HG02970 (cell line): ENCODE measurements at regions not wholly inside any gene's neighbourhood (a gene's known extent, or its start where the extent isn't known, plus 50 kb on each side); places are given as distances from the start of the nearest gene placed in this dataset.

Experiments used
- ATAC-seq: cut with Tn5 transposase; IDR thresholded peaks from one replicate; pipeline ENCODE4 v1.9.1; 2021; ENCODE audit warnings: mild to moderate bottlenecking, moderate library complexity, moderate number of reproducible peaks; ENCODE audit not compliant: unreplicated experiment, low FRiP score

DNA sequence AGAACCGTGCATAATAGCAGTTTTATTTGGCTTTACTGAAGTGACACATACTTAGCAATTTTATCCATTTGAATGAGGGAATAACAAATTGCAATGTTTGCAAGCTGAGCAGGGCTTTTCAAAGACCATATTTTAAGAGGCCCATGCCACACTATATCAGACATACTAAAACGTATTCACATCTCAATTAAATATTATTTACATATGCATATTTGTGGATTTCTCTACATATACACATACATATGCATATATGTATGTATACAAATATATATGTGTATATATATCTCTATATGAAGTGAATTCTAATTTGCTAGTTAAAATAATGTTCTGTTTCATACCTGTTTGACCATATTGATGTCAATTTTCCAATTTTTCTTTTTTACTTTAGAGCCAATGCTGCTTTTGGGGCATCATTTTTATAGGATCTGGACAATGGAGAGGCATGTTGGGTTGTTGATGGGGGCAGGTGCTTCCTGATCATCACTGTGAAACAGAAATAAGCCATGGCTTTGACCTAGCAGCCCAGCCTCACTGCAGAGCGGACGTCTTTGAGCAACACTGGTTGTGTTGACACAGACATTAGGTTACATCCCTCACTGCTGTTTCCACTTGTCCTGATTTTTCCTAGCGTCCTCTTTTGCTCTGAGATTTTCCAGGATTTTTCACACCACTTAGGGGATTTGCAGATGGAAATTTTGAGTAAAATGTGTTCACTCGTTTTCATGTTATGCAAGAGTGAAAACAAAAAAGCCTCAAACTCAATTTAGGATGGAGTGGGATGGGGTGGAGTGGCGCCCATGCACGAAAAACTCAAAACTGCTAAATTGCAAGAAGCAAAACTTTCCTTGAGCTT is 56.9 kb downstream of the RDH14 start:
- ATAC-seq, result no peak

DNA sequence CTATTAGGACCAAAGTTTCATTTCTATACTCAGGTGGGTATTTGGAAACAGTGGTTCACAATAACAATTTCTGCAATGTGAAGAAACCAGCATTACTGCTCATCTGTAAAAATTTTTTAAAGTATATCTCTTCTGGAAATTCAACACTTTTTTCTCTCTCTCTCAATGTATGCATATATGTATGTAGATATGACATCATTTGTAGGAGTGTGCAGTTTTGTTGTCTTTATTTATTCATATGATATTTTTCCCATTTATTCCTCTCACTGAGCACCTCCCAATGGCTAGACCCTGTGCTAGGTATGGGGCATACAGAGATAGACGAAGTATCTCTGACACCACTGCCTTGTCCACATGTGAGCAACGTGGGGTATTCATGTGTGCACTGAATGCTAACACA is 58.3 kb downstream of the RDH14 start:
- no peak for ATAC-seq

DNA sequence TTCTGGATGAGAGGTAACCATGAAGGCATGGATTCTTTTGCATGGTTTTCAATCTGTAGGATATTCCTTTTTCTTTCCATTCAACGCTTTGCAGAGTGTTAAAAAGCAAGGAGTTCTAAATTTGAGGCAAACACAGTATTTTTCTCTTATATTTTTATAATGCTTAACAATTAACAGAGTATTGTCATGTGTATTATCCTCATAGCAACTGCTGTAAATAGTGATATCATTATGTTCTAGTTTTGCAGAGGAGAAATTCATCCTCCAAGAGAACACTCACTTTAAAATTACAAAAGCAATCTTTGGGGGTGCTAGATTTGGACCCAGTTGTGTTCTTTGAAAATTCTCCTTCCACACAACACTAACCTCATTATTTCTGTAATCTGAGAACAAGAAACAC is 58.7 kb downstream of the RDH14 start:
- ATAC-seq, result no peak

DNA sequence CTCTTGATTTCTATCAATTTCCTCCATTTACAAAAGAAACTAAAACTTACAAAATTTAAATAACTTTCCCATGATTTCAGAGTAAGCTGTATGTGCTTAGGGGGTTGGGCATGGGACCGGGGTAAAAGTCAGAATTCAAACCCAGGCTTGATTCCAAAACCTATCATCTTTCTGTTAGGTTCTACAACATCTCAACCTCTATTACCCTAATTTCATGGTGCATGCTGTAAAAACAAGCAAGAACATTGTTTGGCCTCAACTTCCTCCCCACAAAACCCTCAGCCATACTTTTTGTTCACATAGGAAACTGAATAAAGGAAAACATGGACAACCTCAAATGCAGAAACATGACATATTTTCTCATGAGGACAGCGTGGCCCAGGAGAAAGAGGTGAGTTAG is 59.3 kb downstream of the RDH14 start:
- no peak for ATAC-seq

DNA sequence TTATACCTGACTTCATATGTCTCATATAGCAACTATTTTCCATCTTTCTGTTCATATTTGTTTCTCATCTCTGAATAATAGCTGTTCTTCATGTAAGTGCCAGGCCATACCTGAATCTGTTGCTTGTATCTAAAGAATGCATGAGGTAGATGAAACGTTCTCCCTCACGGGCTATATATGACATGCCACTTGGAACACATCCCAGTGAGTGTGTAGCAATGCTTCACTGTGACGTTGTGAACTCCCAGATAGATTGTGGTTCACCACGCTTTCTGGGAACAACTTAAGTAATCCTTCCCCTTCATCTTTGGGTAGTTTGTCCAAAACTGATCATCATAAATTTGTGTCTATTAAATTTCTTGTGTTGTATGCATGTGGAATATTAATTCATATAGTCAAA is 60.1 kb downstream of the RDH14 start:
- no peak for ATAC-seq

DNA sequence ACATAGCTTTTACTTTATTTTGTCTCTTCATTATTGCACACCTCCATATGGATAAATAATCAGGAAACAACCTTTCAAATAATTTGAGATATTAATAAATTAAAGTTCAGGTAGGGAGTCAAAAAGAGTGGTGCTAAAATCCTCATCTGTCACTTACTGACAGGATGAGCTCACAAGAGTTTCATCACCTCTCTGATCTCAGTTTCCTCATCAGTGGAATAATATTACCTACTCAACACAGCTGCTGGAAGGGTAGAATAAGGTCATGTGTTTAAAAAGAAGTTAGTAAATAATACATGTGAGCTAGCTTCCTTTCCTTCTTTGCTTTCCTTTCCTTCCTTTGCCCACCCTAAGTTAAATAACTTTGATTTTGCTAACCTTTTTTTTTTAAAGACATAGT is 61.9 kb downstream of the RDH14 start:
- no peak for ATAC-seq

DNA sequence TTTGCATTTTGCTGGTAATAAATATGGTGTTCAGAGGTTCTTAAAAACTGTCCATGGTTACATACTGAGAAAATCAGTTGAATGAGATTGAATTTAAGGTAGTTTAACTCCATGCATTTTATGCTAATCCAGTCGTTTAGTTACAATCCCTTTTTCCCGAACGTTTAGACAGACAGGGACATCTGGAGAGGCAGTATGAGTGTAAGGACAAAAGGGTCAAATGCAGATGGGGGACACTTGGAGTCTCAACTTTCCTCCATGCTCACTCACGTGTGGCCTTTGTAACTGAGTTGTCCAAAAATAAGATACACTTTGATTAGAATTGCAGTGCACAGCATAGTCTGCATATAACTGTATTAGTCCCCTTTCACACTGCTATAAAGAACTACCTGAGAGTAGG is 63.9 kb downstream of the RDH14 start:
- no peak for ATAC-seq

DNA sequence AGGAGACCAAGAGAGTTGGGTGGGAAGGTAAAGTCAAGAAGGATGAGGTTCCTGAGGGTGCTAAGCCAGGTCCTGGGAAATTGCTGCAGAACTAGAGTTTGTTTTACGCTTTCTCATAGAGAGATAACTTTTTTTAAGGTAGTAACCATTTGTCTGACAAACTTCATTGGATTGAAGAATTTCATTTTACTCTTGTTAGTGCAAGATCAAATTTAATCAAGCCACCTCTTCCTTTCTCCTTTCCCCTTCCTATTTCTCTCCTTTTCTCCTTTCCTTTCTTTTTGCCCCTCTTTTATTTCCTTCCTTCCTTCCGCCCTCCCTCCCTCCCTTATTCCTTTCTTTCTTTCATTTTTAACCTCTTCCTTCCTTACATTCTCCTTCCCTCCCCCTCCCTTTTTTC is 65.4 kb downstream of the RDH14 start:
- no peak for ATAC-seq

DNA sequence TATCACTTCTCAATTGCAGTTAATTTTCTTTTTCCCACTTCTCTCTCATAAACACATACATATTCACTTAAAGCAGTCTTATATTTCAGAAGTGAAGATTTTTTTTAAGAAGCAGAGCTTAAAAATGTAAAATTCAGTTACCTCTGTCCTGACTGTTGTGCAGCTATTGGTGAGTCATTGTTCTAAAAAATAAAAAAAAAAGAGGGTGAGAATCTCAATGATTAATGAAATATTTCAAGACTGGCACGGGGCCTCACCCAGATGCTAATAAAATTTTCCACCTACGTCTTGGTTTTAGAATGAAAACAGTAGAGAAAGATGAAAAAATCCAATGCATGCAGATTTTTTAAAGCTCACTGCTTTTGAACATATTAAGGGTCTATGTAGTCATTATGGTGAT is 67.7 kb downstream of the RDH14 start:
- no peak for ATAC-seq

DNA sequence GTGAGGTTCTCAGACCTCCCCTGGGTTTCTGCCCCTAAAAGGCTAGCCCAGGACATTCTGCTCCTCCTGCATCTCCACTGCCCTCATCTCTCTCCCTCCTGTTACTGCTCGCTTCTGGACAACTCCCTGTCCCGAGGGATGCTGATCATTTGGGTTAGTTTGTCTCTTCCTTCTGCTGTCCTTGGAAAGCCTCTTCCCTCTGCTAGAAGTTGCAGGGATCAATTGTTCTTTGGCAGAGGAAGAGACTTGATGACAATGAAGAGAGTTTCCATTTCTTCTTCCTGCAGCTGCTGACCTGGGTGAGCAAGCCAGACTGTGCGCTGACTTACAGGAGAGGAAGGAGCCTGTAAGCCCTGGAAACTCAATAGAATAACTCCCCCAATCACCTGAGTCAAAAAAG is 68.9 kb downstream of the RDH14 start:
- ATAC-seq, result no peak

DNA sequence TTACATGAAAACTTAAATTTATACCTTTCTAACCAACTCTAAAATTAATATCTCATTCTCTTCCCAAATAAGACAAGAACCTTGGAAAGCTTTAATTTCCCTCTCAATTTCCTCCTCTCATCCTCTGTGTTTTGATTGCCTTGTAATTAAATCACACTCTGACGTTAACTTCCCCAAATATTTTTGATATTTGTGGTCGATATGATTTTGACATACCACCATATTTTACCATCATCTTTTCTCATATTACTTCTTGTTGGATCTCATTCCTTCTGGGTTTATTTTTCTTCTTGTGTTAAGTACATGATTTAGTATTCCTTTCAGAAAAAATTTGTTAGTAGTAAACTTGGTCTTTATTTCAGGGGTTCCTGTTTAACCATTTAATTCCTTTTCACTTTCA is 69.6 kb downstream of the RDH14 start:
- ATAC-seq, result no peak

DNA sequence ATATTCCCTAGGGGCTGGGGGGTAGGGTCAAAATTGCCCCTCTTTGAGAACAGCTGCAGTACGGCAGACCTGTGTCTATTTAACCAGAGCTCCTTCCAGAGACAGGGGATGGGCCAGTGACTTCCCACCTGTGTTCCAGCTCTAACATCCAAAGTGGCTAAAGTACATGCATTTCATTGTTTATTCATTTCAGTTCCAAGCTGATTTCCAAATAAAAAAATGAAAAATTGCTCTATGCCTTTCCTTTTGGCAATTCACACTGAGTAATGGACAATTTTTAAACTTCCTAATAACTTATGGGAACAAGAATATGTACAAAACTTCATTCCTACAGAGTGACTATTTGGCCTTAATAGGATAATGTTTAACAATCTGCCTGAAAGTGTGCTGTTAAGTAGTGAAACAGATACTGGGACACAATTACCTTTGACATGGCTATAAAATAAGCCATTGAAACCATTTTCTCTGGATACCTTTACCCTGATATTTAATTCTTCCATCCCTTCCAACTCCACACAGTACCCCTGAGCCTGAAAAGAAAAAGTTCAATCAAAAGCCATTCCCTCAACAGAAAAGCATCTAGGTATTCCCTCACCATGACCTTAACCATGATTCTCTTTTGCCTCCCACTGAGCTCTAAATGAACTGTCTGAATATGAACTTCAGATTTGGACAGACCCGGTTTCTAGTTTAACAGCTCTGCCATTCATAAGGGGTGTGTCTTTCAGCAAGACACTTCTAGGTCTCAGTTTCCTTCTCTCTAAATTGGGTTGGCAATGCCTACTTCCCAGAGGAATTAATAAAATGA is 73.1 kb downstream of the RDH14 start:
- no peak for ATAC-seq

DNA sequence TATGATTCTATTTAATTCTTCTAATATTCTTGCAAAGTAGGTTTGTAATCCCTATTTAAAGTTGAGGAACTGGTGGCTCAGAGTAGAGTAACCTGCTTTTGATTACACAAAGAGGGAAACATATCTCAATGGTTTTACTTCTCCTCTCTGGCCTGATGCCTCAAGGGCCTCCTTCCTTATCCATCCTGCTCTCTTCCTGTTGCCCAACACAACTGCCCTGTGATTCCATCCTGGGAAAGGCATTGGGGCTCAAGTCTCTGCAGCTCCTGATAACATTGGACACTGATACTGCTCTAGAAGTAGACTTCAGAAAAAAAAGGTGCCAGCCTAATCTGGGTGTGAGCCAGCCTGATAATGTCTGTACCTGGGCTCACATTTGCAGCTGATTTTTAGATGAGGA is 75.8 kb downstream of the RDH14 start:
- ATAC-seq, result no peak

DNA sequence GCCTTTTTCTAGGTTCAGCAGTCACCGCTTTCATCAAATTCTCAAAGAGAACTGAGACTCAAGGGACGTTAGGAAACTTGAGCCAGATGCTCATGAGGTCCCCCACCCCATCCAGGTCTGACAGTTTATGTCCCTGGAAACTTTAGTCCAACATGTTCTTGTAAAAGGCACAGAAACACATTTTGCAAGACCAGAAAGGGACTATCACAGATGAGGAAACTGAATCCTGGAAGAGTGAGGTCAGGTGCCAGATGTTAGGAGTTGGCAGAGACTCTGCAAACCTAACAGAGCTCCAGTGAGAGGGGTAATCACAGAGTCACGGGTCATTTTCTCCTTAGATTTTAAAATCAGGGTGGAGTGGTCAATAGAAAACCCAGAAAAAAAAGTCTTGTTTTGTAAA is 76.6 kb downstream of the RDH14 start:
- ATAC-seq, result no peak

DNA sequence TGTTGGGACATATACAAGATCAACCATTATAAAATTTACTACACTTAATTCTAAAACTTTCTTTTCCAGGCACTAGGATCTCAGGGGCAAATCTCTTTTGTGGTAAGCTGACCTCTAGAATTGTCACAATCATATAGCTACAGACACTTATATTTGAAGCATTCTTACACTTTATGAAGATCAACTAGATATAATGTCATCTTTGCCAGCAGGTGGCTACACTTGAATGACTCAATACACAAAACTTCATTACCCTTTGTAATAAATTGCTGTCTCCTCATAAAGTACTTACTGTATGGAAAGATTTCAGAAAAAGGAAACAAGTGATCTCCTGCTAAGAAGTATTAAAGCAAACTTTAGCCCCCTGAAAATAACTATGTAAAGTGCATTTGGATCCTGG is 77.8 kb downstream of the RDH14 start:
- no peak for ATAC-seq

DNA sequence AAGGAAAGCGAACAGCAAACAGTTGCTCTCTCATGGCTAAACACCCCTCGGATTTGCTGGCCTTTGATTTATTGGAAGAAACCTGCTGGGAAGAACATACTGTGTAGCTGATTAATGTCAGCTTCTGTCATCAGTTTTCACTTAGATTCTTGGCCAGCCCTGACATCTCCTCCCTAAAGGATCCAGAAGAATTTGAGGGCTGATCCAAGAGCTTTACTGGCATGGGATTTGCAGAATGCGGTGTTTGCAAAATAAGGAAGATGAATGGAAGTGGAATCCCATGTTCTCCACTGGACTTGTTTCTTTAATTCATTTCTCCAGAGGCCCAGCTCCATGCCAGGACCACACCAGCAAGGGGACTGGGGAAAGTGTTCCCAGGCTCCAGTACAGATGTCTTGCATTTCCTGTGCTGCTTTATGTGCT is 80.5 kb downstream of the RDH14 start:
- ATAC-seq, result no peak

DNA sequence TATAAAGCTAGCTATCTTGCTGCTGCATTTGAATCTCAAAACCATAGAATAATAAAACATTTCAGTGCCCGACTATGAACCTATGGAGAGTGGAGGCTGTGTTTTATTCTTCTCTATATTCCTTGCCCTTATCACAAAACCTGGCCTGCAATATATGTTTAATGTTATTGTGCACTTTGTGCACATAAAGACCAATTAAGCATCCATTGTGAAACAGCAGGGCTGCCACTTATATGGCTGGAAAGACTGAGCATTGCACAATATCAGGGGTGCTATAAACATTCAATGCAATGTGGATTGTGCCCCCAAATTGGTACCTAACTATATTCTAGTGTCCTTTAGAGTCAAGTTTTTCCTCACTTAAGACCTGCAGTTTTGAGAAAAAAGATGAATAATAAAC is 83.2 kb downstream of the RDH14 start:
- ATAC-seq, result no peak

DNA sequence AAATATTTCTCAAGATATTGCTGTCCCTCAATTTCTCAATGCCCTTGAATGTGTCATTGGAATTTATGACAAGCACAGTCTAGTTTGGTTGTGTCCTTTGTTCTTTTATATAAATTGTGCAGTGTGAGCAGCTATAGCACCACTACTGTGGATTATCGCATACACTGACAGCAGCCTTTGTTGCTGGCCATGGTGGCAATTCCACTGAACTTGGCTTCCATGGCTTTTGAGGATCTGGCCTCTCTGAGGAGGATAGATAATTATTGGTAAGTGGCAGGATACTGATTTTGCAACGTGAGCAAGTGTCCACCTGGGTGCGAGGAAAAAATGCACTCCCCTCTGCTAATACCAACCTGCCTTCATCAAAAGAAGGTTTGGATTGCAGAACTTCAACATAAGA is 84.0 kb downstream of the RDH14 start:
- no peak for ATAC-seq

DNA sequence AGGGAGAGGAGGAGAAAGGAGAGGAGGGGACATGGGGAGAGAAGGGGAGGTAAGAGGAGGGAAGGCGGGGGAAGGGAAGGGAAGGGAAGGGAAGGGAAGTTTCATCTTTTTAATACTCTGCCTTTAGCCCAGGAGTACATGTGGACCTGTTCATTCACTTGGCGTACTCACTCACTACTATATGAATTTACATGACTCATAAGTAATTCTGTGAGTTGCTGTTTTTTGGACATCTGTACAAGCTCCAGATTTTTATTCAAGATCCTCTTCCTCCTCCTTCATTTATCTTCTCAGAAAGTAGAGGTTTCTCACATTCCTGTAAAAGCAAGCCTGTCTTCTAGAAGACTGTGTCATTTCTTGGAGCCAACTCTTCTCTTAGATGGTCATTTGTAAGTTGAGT is 84.6 kb downstream of the RDH14 start:
- ATAC-seq, result no peak

DNA sequence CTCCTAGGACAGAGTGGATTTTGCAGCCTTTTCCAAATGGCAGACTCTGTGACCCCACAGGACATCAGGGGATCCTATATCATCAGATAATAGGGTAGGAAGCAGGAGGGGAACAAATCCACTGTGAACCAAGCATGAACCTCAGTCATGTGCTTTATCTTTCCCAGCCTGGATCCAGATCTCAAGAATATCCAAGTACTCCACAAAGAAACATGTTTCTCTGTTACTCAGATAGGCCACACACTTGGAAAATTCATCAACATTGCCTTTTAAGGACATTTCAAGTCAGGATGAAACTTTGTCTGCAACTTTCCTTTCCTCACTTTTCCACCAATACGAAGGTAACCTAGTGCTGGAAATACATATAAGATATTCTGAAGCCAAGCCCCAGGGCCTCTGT is 85.8 kb downstream of the RDH14 start:
- ATAC-seq, result no peak

DNA sequence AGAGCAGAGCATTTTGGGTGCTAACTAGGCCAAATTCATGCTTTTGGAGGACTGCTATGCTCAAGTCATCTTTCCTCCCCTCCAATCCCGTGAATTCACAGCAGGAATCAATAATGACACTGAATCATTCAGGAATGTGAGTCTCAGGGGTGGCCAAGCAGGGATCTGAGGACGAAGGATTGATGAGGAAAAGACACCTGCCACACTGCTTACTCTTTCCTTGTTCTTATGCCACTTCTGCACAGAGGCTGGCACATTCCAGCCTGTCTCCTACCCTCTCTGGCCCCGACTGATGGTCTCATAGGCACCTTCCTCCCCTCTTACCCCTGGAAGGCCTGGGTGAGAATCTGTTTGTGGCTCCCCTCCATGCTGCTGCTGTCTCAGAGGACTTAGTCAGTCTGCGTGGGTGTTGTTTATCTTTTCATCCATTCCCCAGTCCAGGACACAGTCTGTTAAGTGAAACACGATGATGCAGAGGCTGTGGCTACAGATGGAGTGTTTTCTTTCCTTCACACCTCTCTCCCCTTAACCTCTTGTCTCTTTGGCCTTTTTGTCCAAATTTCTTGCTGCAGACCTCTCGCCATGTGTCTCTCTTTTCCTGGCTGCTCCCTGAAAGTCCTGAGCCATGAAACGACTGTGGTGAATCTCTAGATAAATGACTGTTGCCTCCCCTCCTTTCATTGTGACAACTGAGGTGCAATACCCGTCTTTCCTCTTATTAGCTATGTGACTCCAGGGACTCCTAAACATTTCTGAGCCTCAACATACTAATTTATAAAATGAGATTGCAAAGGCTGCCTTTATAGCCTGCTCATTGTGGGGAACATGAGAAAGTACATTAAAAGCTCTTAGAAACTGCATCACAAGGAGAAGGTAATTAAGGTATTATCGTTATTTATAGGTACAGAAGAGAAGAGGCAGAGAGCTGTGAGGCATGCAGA is 86.9 kb downstream of the RDH14 start:
- ATAC-seq, result no peak
